Body of pancreas (tissue), 4 donors: ENCODE measurements at regions not wholly inside any gene's neighbourhood (a gene's known extent, or its start where the extent isn't known, plus 50 kb on each side); places are given as distances from the start of the nearest gene placed in this dataset.

ENCODE experiments used
- ATAC-seq: fragments of 150-250 bp; one replicate; pipeline ENCODE4 v1.9.1; 2016
- DNase-seq, 4 donors: peaks; one replicate each; pipeline ENCODE4 v3.0.0-alpha.2; 2019
- H3K27ac ChIP-seq, 4 donors: fragments of 200-600 bp; sonication (generic); 1 replicate in 3 of 4; 2 replicates in 1 of 4; pipeline versions ENCODE4 v1.5.1 to v1.6.1; 2016 to 2019; ENCODE audit warnings: mild to moderate bottlenecking in 1 of 4, mixed read lengths in 1 of 4, moderate library complexity in 1 of 4
- H3K27me3 ChIP-seq, 2 donors: fragments of 200-600 bp; sonication (generic); one replicate each; pipeline ENCODE4 v1.6.0; 2016; ENCODE audit warnings: mild to moderate bottlenecking in 1 of 2
- H3K36me3 ChIP-seq, 2 donors: fragments of 200-600 bp; sonication (generic); replicated peaks in 1 of 2; 2 replicates each; pipeline ENCODE4 v1.5.1; 2016; ENCODE audit warnings: low read depth in 2 of 2; ENCODE audit not compliant: insufficient read depth in 1 of 2
- H3K4me1 ChIP-seq: fragments of 200-600 bp; sonication (generic); one replicate; pipeline ENCODE4 v1.6.0; 2016
- H3K4me3 ChIP-seq, 2 donors: fragments of 200-600 bp; sonication (generic); 1 replicate in 1 of 2; 2 replicates in 1 of 2; pipeline ENCODE4 v1.5.1; 2016 to 2019
- H3K9me3 ChIP-seq, 3 donors: fragments of 200-600 bp; sonication (generic); 1 replicate in 2 of 3; 2 replicates in 1 of 3; pipeline ENCODE4 v1.5.1; 2016
- POLR2A ChIP-seq, 3 donors: fragments of 450-650 bp; IDR thresholded peaks; one replicate each; pipeline ENCODE4 v1.6.1; 2016; ENCODE audit warnings: antibody characterized with exemption in 3 of 3, mild to moderate bottlenecking in 2 of 3
- WGBS, 2 donors: methylation state at CpG; one replicate each; pipeline ENCODE4 v1.1.5; 2017; 5-methylcytosine and 5-hydroxymethylcytosine counted together
- intact Hi-C: fragments of 100-400 bp; cut with DNase I; formaldehyde crosslinking; loops from one replicate; pipeline ENCODE4 v1.15.1; 2023
- TF ChIP-seq, protein P1 (sequence below), 7 experiments: fragments of 450-650 bp in 4 of 7; fragments of 200-600 bp in 3 of 7; sonication (generic) in 3 of 7; IDR thresholded peaks; one replicate each; pipeline ENCODE4 v1.5.1; 2016 to 2019; ENCODE audit warnings: antibody characterized with exemption in 7 of 7

- no peaks in the 10 kb centered on the region for H3K4me1 ChIP-seq
- H3K4me3 ChIP-seq = no peak overlapping the region
- TF ChIP-seq, protein P1, sequence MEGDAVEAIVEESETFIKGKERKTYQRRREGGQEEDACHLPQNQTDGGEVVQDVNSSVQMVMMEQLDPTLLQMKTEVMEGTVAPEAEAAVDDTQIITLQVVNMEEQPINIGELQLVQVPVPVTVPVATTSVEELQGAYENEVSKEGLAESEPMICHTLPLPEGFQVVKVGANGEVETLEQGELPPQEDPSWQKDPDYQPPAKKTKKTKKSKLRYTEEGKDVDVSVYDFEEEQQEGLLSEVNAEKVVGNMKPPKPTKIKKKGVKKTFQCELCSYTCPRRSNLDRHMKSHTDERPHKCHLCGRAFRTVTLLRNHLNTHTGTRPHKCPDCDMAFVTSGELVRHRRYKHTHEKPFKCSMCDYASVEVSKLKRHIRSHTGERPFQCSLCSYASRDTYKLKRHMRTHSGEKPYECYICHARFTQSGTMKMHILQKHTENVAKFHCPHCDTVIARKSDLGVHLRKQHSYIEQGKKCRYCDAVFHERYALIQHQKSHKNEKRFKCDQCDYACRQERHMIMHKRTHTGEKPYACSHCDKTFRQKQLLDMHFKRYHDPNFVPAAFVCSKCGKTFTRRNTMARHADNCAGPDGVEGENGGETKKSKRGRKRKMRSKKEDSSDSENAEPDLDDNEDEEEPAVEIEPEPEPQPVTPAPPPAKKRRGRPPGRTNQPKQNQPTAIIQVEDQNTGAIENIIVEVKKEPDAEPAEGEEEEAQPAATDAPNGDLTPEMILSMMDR (IDR thresholded peaks at IDR 0.05) = no peak
- TF ChIP-seq POLR2A (IDR thresholded peaks at IDR 0.05) = no peak
- H3K27ac ChIP-seq = no peak overlapping the region
- 81 to 82% methylated on average over 13 of the region's 13 CpGs for WGBS, 2 donors
- H3K36me3 ChIP-seq = no peaks in the 10 kb centered on the region
- intact Hi-C loops = no loop called here
- no peaks in the 10 kb centered on the region for H3K27me3 ChIP-seq
- ATAC-seq = no peak
- no peaks in the 10 kb centered on the region for H3K9me3 ChIP-seq
- DNase-seq = no peak
These were observed 93.2 kb upstream of the IQSEC1 start for GRCh38 chr3:13166243-13167063.

- no peaks in the 10 kb centered on the region for H3K9me3 ChIP-seq
- H3K4me3 ChIP-seq = no peak overlapping the region
- no peaks in the 10 kb centered on the region for H3K27me3 ChIP-seq
- ATAC-seq (no peak), DNase-seq (no peak)
- TF ChIP-seq POLR2A (IDR thresholded peaks at IDR 0.05) = no peak
- TF ChIP-seq, protein P1 (IDR thresholded peaks at IDR 0.05) = no peak
- H3K27ac ChIP-seq = no peak overlapping the region
- H3K36me3 ChIP-seq = no peaks in the 10 kb centered on the region
- intact Hi-C loops = no loop called here
- WGBS, 2 donors = 94 to 97% methylated on average over 7 to 8 of the region's 9 CpGs
- H3K4me1 ChIP-seq = no peaks in the 10 kb centered on the region
These were observed 92.3 kb upstream of the IQSEC1 start for GRCh38 chr3:13165576-13165975.

GRCh38 chr3:13164893-13165492 is 91.8 kb upstream of the IQSEC1 start:
- no peaks in the 10 kb centered on the region for H3K27me3 ChIP-seq
- H3K4me1 ChIP-seq = no peaks in the 10 kb centered on the region
- WGBS, 2 donors = 78 to 86% methylated on average over 7 to 9 of the region's 9 CpGs
- intact Hi-C loops = no loop called here
- no peak overlapping the region for H3K4me3 ChIP-seq
- no peak for ATAC-seq
- TF ChIP-seq, protein P1 (IDR thresholded peaks at IDR 0.05) = no peak
- TF ChIP-seq POLR2A (IDR thresholded peaks at IDR 0.05) = no peak
- no peaks in the 10 kb centered on the region for H3K36me3 ChIP-seq
- no peak for DNase-seq
- H3K27ac ChIP-seq = no peak overlapping the region
- no peaks in the 10 kb centered on the region for H3K9me3 ChIP-seq

DNA sequence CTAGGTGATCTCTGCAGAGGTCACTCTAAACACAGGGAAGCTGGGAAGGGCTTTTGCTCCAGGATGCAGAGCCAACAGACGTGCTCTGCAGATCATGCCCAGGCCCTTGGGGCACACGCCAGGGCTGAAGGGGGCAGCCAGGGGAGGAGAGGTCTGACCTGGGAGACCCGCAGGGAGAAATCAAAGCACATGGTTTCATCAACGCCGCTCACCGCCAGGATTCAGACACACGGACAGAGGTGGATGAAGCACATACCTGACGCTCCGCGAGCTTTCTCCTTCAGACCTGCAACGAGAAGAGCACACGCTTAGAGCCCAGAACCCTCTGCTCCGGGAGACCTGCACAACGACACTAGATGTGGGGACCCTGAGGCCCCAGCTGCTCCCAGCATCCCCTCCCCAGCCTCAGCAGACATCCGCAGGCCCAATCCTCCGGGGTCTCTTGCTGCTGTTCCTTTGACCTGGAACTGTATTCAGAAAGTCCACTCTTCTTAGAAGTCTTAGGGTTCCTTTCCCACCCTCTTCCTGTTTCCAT is 90.7 kb upstream of the IQSEC1 start:
- intact Hi-C loops = no loop called here
- no peak overlapping the region for H3K27ac ChIP-seq
- H3K36me3 ChIP-seq = no peaks in the 10 kb centered on the region
- 90 to 97% methylated on average over 12 to 16 of the region's 16 CpGs for WGBS, 2 donors
- no peaks in the 10 kb centered on the region for H3K9me3 ChIP-seq
- H3K4me1 ChIP-seq = no peaks in the 10 kb centered on the region
- ATAC-seq (no peak), DNase-seq (no peak)
- H3K4me3 ChIP-seq = no peak overlapping the region
- TF ChIP-seq, protein P1 (IDR thresholded peaks at IDR 0.05) = no peak
- no peak for TF ChIP-seq POLR2A (IDR thresholded peaks at IDR 0.05)
- no peaks in the 10 kb centered on the region for H3K27me3 ChIP-seq
